ENCODE measurements at regions not wholly inside any gene's neighbourhood (a gene's known extent, or its start where the extent isn't known, plus 50 kb on each side); places are given as distances from the start of the nearest gene placed in this dataset.

- TF ChIP-seq CTCF (IDR thresholded peaks at IDR 0.05; ENCODE audit: low read depth, low read length, missing input control), result no peak
- TF ChIP-seq RAD21 (IDR thresholded peaks at IDR 0.05), result no peak
- no peak for TF ChIP-seq JUND (IDR thresholded peaks at IDR 0.05)
- TF ChIP-seq TAF1 (conservative IDR thresholded peaks at IDR 0.05), result no peak
- TF ChIP-seq SP1 (IDR thresholded peaks at IDR 0.05), result no peak
- TF ChIP-seq MAX (IDR thresholded peaks at IDR 0.05), result no peak
- no peak for TF ChIP-seq EGR1 (IDR thresholded peaks at IDR 0.05; ENCODE audit: low read depth in 2 of 2)
- no peak for TF ChIP-seq HNF4A (conservative IDR thresholded peaks at IDR 0.05)
Observed at GRCh38 chr6:169111203-169111602, 142.4 kb downstream of the THBS2 start.

Data from liver (tissue), 3 donors.